GM12873 (cell line): ENCODE measurements at regions not wholly inside any gene's neighbourhood (a gene's known extent, or its start where the extent isn't known, plus 50 kb on each side); places are given as distances from the start of the nearest gene placed in this dataset.

Source experiments
- TF ChIP-seq, protein P1 (sequence below): IDR thresholded peaks from 2 replicates; pipeline ENCODE4 v1.5.1; 2012; ENCODE audit warnings: low read depth, mild to moderate bottlenecking, moderate library complexity, low read length, control low read depth; ENCODE audit not compliant: insufficient read depth; ENCODE audit errors: missing control alignments

DNA sequence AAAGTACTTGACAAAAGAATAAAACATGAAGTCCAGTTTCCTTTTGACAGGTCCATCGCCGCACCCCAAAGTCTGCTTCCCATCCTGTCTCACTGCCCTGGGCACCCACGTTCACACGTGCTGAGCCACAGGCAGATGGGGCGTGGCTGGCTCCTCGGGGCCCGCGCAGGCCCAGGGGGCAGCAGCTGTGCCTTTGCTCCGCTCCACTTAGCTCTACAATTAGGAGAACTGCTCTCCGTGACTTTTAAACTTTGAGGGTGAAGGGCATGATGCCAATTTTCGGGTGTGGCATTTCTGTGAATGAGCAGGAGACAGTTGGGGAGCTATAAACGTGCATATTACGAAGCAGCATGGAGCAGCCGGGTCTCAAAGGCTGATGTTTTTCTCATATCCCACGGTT, 152.4 kb downstream of the TDRD15 start:
- TF ChIP-seq, protein P1, sequence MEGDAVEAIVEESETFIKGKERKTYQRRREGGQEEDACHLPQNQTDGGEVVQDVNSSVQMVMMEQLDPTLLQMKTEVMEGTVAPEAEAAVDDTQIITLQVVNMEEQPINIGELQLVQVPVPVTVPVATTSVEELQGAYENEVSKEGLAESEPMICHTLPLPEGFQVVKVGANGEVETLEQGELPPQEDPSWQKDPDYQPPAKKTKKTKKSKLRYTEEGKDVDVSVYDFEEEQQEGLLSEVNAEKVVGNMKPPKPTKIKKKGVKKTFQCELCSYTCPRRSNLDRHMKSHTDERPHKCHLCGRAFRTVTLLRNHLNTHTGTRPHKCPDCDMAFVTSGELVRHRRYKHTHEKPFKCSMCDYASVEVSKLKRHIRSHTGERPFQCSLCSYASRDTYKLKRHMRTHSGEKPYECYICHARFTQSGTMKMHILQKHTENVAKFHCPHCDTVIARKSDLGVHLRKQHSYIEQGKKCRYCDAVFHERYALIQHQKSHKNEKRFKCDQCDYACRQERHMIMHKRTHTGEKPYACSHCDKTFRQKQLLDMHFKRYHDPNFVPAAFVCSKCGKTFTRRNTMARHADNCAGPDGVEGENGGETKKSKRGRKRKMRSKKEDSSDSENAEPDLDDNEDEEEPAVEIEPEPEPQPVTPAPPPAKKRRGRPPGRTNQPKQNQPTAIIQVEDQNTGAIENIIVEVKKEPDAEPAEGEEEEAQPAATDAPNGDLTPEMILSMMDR, result no peak

DNA sequence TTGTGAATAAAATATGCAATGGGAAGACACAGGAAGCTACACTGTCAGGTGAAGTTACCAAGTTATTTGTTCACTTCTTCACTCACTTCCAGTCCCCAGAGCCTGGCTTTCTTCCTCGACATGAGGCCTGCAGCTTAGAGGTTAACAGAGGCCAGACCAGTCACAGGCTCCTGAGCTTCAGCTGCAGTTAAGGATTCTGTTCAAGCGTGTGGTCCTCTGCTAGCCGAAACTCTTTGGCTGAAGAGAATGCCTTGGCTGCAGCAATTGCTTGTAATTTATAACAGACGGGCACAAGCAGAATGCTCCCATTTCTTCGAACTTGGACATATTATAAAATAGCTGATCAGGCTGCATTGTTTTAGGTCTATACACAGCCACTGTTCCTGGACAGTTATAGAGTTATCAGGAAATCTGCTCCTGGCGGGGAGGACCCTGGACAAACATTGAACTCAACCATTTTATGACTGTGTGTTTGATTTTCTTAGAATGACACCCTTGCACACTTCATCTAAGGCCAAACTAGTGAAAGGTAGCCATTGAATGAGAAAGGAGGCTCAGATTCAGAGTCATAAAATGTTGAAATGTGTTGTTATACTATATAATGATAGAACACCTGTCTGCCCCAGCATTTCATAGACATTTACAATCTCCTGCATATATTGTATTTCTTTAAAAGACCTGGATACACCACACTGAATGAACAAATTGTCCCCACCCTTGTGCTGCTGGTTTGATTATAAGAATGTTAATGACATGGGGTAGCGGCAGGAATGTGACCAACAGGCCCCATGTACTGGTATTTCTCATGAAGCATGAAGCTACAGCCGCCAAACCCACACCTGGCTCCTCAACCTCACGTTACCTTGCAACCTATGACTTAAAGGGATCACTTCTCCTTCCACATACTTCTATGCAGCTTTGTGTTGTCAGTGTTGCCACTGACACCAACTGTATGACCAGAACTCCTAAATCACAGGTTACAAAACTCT, 153.6 kb downstream of the TDRD15 start:
- TF ChIP-seq, protein P1, result no peak

DNA sequence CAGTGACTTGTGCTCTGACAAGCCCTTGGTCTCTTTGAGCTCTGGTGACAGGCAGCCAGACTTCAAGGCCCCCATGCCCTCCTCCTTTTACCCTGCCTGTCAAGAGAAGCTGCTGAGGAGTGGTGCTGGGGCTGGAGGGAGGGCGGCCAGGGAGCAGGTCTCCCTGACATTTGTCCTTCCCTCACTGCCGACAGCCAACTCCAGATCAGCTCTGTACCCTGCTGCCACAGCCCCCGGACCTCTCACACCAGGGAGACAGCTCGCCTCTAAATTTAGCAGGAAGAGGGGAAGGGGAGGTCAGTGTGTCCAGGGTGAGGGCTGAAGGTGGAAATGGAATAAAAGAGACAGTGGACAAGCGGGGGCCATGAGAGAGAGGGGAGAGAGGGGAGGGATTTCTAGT, 155.8 kb downstream of the TDRD15 start:
- TF ChIP-seq, protein P1, result no peak

DNA sequence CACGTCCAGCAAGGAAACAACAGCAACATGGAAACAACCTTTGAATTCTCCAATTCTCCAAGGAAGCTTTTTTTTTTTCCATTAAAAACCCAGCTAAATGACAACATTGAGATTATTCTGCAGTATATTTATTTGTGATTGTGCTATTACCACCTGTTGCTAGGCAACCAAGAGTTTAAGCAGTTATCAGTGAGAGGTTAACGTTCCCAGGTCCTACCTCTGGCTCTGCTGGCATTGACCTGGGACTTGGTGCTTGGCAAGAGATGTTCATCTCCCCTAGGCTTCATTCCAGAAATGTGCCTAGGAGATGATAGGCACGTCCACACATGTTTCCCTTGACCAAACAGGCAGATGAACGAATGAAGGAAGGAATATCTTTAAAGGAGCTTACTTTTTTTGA, 157.0 kb downstream of the TDRD15 start:
- TF ChIP-seq, protein P1, result no peak

DNA sequence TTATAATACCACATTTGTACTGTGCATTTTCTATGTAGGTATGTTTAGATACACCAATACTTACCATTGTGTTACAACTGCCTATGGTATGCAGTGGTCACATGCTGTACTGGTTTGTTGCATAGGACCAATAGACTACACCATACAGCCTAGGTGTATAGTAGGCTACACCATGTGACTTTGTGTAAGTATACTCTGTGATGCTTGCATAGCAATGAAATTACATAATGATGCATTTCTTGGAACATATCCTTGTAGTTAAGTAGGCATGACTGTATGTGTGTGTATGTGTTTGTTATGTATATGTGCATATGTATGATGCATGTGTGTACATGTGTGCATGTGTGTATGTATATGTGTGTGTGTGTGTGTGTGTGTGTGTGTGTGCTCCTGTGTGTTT, 157.6 kb downstream of the TDRD15 start:
- TF ChIP-seq, protein P1, result no peak

DNA sequence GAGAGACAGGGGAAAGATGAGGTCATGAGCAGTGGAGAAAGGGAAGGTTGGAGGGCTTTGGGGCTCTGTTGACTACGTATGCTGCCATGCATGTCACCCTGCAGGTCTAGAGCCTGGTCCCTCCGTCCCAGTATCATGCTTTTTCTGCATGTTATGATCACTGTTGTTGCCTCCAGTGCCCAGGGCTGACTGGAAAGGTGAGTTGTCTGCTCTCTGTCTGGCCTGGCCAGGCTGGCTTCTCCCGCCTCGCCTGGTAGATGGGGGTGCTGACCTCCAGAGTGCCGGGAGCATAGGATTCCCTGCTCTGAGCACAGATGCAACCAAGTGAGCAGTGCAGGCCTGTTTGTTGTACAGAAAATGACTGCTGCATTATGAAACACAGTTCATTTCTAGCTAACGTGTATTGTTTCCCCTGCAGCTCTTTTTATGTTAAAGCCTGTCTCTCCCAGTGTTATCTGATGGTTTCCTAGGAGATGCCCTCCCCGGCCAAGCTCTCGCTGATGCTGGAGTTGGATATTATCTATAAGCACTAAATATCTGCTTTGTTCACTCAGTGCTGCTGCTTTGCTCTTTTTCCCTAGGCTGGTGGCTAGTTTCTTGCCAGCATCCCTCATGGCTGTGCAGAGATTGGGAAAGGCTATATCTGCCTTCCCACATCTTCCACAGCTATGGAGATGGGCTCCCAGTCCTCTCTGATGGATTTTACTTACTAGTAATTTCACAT, 158.2 kb downstream of the TDRD15 start:
- TF ChIP-seq, protein P1, result no peak

DNA sequence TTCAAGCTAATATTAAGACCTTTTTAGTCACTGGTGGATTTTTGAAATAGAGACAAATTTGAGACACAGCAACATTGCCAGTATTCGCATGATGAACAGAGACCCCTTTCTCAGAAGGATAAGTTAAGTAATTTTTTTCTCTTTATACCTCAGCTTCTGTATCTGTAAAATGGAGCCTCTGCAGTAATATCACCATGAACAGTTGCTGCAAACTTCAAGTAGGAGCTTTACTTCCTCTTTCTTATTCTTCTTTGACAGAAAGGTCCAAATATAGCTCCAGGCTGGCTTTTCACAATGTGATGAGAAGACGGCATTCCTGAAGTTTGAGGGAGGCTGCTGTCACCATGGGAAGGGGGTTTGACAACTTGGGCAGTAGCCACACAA, 158.7 kb downstream of the TDRD15 start:
- TF ChIP-seq, protein P1, result no peak
